Activated CD8-positive, alpha-beta memory T cell treated with anti-CD3 and anti-CD28 coated beads, Interleukin-2, amount 50 U/mL, for 4 hours (primary cell): ENCODE measurements at regions not wholly inside any gene's neighbourhood (a gene's known extent, or its start where the extent isn't known, plus 50 kb on each side); places are given as distances from the start of the nearest gene placed in this dataset.

Experiments used
- DNase-seq: peaks from one replicate; pipeline ENCODE4 v3.0.0-alpha.2; 2020

- no peak for DNase-seq
These were observed 98.9 kb upstream of the IRF2BP2 start for GRCh38 chr1:234708700-234709395.

DNA sequence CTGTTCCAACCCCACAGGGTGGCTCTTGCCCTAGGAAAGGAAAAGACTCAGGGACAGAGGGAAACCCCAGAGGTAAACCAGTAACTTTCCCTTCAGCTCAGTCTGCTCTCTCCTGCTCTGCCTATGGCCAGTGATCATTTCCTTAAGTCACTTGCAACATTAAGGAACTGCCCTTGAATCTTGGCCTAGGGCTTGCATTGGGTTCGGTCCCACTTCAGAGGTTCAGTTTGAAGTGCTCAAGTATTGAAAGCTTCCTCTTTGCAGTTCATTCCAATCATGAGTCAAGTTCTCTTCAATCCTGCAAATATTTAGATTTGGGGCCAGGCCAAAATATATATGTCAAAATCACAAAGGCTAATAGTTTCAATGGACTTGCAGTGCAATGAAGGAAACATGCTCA is 97.7 kb upstream of the IRF2BP2 start:
- no peak for DNase-seq

DNA sequence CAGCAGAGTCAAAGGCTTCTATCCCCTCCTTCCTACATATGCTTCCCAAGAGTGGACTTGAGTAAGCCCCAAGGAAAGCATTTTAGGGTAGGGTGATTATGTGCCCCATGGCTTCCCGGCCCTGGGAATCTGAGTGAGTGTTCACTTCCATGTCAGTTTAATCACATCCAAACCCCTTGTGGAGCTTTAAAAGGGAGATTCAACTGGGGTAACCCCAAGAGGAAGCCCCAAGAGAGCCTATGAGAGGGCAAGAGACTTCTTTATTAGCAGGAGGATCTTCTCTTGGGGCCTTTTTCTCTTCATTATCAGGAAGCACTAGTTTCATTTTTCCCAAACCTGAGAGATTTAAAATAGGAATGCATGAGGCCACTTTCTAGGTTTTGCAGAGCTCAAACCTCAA is 97.0 kb upstream of the IRF2BP2 start:
- DNase-seq = no peak

DNA sequence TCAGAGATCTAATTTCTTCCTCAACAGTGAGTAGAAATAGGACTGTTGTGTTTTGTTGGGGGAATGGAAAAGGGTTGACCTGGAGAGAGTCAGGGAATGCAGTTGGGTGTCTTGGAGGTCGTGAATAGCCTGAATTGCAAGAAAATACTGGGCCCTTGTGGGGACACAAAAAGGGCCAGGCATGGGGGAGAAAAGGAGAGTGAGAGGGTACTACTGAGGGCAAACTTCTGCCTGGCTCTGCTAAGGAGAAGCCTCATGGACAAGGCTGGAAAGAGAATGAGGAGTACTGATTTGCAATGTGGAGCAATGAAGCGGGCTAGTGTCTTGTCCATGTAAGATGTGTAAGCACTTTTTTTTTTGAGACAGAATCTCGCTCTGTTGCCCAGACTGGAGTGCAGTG is 96.2 kb upstream of the IRF2BP2 start:
- DNase-seq = no peak

DNA sequence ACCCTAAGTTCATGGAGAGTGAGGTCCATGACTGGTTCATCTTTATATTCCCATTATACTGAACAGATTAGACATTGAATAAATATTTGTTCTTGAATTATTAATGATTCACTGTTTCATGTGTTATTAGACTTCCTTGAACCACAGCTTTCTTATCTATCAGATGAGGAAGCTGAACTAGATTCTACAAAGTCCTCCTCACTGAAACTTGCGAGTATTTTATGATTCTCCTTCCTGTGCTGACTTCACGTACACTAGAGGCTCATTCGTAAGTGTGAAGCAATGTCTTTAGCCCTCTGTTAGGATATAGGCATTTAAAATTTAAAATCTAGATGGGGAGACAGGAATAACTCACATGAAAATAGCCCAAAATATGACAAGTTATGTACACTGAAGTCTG is 95.6 kb upstream of the IRF2BP2 start:
- DNase-seq = no peak

GRCh38 chr1:234704106-234704887 is 94.3 kb upstream of the IRF2BP2 start:
- DNase-seq = no peak

DNA sequence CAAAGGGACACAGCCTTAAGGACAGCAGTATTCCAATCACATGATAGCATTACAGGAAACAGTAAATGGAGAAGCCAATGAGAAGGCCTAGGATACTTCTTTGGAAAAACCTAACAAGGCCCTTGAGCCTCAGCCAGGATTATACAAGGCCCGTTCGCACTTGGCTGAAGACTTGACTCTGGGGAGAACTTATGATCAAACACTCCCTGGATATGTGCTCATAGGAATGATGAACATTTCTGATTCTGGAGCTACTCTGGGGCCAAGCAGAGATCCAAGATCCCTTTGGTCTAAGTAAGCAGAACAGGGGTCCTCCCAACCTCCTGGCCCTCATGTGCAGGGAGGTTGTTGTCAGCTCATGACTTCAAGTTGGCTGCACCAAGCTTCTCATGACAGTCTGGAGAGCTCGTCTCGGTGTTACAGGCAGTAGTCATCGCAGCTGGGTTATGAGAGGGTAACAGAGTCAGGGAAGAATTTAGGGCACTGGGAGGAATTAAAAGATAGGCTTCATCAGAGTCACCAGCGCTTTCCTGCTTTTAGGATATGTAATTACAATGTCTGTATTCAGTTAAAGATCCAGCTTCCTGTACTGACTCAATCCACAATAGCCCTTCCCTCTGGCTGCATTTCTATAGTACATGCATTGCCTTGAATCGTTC is 92.5 kb upstream of the IRF2BP2 start:
- DNase-seq = no peak

DNA sequence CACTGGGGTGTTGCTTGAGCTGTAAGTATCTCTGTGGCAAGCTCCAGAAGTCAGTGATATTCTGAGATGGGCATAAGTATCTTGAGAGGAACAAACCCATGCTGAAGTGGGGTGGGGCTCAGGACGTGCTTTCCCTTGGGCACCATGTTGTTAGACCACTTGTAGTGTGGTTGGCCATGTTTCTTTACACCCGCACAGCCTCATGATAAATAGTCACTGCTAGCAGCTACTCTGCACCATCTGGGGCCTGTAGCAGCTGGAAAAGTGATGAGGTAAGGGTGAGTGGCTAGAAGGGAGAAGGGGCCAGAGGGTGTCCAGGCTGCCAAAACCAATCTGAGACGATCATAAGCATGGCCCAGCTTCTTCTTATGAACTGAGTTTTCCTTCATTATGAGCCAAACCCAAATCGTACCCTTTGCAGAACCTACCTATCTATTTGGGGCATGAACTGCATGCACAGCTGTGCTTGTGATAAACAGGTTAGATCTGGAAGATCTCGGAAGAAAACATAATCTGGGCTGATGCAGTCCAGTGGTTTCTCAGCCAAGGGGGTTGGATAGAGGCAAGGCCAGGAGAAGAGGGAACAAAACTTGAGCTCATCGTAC is 91.9 kb upstream of the IRF2BP2 start:
- DNase-seq = no peak

DNA sequence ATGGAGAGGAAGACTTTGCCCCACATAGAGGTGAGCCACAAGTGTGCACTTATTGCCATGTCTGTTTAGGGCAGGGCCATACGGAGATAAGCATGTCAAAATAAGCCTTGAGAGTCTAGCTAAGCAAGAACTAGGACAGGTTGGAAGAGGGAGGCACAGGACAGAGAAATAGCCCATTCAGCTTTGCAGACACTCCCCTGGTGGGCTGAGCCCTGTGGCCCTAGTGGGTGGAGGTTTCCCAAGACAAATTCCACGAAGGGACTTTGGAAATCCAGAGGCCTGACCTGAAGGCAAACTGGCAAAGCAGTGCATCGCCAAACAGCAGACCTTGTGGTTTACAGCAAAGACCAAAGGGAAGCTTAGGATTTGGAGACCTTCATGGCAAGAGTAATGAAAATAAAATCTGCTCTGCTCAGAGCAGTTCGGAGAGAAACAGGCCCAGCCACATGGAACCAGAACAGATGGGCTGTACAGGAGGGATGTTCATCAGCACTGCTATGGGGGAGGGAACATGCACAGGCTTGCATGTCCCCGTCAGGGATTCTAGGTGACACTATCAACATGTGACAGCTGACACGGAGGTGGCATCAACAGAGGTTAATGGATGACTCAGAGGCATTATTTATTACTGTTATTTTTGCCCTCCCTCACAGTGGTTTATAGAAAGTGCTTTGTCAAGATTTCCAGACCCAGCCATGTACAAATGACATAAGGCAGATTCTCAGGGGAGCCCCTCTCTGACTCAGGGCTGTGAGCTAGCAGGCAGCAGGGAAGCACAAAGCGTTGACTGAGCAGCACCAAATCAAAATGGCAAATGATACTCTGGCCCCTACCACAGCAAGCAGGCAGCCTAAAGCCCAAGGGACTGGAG is 90.1 kb upstream of the IRF2BP2 start:
- peak; percentile 36 for DNase-seq

- no peak for DNase-seq
These were observed 88.7 kb upstream of the IRF2BP2 start for GRCh38 chr1:234698686-234699085.

GRCh38 chr1:234697741-234698140 is 87.8 kb upstream of the IRF2BP2 start:
- no peak for DNase-seq

GRCh38 chr1:234697015-234697414 is 87.0 kb upstream of the IRF2BP2 start:
- no peak for DNase-seq

DNA sequence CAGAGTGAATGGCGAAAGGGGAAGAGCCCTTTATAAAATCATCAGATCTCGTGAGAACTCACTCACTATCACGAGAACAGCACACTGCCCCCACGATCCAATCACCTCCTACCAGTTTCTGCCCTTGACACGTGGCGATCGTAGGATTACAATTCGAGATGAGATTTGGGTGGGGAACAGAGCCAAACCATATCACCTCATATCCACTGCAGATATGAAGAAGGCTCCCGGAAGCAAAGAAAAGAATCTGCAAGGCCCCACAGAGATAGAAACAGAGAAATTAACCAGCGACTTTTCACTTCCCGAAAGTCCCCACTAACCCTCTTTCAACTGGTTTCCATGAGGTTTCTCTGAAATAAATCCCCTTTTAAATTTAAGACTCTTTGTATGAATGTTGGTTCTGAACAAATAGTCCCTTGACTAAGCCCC is 86.2 kb upstream of the IRF2BP2 start:
- DNase-seq = no peak

DNA sequence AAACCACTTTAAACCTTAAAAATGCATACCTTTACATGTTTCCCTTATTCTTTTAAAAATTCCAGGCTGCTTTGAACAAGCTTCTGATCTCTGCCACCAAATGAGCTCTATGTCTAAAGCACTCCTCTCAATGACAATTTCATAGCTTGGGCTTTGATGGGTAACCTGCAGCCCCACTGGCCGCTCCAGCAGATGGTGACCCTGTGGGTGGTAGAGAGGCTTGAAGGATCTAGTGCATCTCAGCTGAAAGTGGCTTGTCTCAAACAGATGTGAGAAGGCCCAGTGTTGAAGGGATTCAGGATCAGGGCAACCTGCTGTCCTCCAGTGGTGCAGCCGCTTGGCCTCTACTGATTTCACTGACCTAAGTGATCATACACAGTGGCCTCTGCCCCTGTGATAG is 84.7 kb upstream of the IRF2BP2 start:
- DNase-seq = no peak

DNA sequence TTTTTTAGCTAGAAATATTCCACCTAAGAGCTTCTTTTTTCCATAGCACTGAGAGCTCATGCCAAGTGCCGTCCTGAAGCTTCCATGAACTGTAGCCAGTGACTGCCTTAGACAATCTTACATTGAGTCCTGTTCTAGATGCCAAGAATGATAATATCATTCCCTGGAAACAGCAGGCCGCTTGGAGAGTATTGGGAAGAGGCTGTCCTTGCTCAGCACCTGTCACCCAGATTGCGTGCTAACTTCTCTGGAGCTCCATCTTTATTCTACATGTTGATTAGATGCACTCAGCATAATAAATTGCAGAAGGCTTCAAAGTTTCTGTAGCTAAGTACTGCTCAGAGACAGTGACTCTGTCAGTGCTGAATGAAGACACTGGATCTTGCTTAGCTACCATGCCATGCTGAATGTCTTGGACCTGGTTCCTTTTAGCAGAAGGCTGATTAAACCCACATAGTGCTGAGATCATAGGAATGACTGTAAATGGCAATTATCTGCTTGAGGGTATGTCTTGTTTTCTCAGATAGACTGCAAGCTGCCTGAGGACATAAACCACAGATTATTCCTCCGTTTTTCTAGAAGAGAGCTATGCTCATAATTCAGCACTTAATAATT is 83.1 kb upstream of the IRF2BP2 start:
- no peak for DNase-seq

DNA sequence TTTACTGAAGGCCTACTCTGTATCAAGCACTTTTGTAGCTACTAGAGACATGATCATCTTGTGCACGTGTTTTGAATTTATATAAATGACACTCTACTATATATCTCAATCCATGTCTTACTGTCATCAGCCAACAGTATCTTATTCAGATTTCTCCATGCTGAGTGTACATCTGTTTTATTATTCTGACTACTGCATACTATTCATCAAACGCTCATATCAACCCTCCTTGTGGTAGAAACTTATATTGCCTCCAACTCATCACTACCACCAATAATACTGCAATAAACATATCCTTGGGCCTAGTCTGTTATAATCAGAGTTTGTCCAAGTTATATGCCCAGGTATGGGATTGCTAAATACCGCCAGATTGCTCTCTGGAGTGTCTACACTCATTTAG is 81.6 kb upstream of the IRF2BP2 start:
- DNase-seq = no peak

- no peak for DNase-seq
These were observed 80.9 kb upstream of the IRF2BP2 start for GRCh38 chr1:234690872-234691271.

- no peak for DNase-seq
These were observed 79.3 kb upstream of the IRF2BP2 start for GRCh38 chr1:234689236-234689635.

DNA sequence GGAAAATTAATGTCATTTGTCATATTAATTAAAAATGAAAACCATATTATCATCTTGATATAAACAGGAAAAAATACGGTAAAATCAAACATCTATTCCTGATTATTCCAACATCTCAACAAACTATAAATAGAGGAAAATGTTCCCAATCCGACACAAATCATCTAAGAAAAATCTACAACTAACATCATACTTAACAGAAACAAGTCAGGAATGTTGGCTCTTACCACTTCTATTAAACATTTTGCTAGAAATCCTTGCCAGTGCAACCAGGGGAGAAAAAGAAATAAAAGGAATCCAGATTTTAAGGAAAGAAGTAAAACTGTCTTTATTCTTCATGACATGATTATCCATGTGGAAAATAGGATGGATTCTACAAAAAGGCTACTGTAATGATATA is 77.0 kb upstream of the IRF2BP2 start:
- DNase-seq = no peak

- DNase-seq = no peak
These were observed 76.1 kb upstream of the IRF2BP2 start for GRCh38 chr1:234686035-234686434.

GRCh38 chr1:234684856-234685255 is 74.9 kb upstream of the IRF2BP2 start:
- no peak for DNase-seq
